ENCODE measurements at regions not wholly inside any gene's neighbourhood (a gene's known extent, or its start where the extent isn't known, plus 50 kb on each side); places are given as distances from the start of the nearest gene placed in this dataset.
"Not testable (repeated sequence)": the region's sequence is repeated elsewhere in the genome, so short reads cannot be mapped to it uniquely, and the experiment has no call there.

DNA sequence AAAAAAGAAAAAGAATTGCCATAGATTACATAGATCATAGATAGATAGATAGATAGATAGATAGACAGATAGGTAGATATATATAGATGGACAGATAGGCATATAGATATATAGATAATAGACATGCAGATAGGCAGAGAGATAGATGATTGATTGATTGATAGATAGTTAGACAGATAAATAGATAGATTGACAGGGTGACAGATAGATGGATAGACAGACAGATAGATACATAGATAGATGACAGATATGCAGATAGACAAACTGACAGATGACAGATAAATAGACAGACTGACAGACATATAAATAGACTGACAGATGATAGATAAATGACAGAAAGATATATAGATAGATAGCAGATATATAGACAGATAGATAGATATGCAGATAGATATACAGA lies 474.0 kb downstream of the IRS2 start:
- Histone ChIP-seq H3K4me2 (no peak overlapping the region), H3K79me2 (ENCODE audit: insufficient read depth, low read depth) (no peaks in the 10 kb centered on the region), H3K27ac (no peak overlapping the region), H3K36me3 (ENCODE audit: insufficient read depth) (no peaks in the 10 kb centered on the region), H3K9ac (no peak overlapping the region), H4K20me1 (ENCODE audit: insufficient read depth) (no peaks in the 10 kb centered on the region), H3K4me1 (ENCODE audit: low read depth, poor library complexity, severe bottlenecking) (no peaks in the 10 kb centered on the region), H2AFZ (ENCODE audit: low read depth) (no peak overlapping the region), H3K4me3 (IDR thresholded peaks at IDR 0.05; ENCODE audit: insufficient read depth, low read depth, low read length) (no peak overlapping the region), H3K27me3 (ENCODE audit: insufficient read depth, low read depth) (no peaks in the 10 kb centered on the region)
- TF ChIP-seq, protein P1, sequence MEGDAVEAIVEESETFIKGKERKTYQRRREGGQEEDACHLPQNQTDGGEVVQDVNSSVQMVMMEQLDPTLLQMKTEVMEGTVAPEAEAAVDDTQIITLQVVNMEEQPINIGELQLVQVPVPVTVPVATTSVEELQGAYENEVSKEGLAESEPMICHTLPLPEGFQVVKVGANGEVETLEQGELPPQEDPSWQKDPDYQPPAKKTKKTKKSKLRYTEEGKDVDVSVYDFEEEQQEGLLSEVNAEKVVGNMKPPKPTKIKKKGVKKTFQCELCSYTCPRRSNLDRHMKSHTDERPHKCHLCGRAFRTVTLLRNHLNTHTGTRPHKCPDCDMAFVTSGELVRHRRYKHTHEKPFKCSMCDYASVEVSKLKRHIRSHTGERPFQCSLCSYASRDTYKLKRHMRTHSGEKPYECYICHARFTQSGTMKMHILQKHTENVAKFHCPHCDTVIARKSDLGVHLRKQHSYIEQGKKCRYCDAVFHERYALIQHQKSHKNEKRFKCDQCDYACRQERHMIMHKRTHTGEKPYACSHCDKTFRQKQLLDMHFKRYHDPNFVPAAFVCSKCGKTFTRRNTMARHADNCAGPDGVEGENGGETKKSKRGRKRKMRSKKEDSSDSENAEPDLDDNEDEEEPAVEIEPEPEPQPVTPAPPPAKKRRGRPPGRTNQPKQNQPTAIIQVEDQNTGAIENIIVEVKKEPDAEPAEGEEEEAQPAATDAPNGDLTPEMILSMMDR (conservative IDR thresholded peaks at IDR 0.05; ENCODE audit: low read depth, low read length): no peak

DNA sequence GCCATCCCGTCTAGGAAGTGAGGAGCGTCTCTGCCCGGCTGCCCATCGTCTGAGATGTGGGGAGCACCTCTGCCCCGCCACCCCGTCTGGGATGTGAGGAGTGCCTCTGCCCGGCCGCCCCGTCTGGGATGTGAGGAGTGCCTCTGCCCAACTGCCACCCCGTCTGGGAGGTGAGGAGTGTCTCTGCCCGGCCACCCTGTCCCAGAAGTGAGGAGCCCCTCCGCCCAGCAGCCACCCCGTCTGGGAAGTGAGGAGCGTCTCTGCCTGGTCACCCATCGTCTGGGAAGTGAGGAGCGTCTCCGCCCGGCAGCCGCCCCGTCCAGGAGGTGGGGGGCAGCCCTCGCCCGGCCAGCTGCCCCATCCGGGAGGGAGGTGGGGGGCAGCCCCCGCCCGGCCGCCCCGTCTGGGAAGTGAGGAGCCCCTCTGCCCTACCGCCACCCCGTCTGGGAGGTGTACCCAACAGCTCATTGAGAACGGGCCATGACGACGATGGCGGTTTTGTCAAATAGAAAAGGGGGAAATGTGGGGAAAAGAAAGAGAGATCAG lies 474.9 kb downstream of the IRS2 start:
- not testable (repeated sequence) for H3K79me2 ChIP-seq (ENCODE audit: insufficient read depth, low read depth); H3K4me1 ChIP-seq (ENCODE audit: low read depth, poor library complexity, severe bottlenecking); H3K36me3 ChIP-seq (ENCODE audit: insufficient read depth); H4K20me1 ChIP-seq (ENCODE audit: insufficient read depth); H3K4me3 ChIP-seq (IDR thresholded peaks at IDR 0.05; ENCODE audit: insufficient read depth, low read depth, low read length); H2AFZ ChIP-seq (ENCODE audit: low read depth); H3K27ac ChIP-seq; H3K27me3 ChIP-seq (ENCODE audit: insufficient read depth, low read depth); H3K4me2 ChIP-seq; H3K9ac ChIP-seq

DNA sequence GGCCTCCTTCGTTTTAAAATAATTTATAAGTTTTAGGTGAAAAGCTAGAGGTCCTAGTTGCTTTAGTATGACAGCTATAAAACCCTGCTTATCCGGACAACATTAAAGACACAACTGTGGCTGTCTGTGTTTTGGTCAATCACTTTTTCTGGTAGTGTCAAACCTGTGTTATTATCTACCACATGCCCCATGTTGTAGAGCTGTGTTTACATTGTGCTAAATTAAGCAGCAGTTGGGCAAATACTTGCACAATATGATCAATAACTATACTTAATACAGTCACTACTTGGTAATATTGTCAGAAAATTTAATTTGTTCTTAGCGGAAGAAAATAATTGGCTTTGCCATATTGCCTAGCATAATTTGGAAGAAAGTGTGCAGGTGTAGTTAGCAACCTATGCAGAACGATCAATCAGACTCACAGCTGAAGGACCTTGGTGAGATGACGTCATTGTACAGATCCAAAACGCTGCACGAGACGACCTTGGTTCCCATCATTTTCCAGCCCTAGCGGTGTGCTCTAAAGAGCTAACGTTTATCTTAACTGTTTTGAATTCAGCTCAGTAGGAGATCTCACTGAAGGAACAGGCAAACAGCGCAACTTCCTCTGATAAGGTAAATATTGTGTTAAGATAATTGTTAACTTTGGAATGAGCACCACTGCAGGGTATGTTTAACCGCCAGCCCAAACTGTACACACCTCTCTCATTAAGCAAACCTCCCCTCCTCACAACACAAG lies 476.6 kb downstream of the IRS2 start:
- H3K79me2 ChIP-seq (ENCODE audit: insufficient read depth, low read depth): no peaks in the 10 kb centered on the region
- no peak overlapping the region for H3K27ac ChIP-seq
- no peaks in the 10 kb centered on the region for H3K4me1 ChIP-seq (ENCODE audit: low read depth, poor library complexity, severe bottlenecking)
- no peak overlapping the region for H2AFZ ChIP-seq (ENCODE audit: low read depth)
- H3K4me3 ChIP-seq (IDR thresholded peaks at IDR 0.05; ENCODE audit: insufficient read depth, low read depth, low read length): no peak overlapping the region
- H3K36me3 ChIP-seq (ENCODE audit: insufficient read depth): no peaks in the 10 kb centered on the region
- TF ChIP-seq, protein P1 (conservative IDR thresholded peaks at IDR 0.05; ENCODE audit: low read depth, low read length): no peak
- no peaks in the 10 kb centered on the region for H4K20me1 ChIP-seq (ENCODE audit: insufficient read depth)
- no peak overlapping the region for H3K9ac ChIP-seq
- no peaks in the 10 kb centered on the region for H3K27me3 ChIP-seq (ENCODE audit: insufficient read depth, low read depth)
- H3K4me2 ChIP-seq: no peak overlapping the region

DNA sequence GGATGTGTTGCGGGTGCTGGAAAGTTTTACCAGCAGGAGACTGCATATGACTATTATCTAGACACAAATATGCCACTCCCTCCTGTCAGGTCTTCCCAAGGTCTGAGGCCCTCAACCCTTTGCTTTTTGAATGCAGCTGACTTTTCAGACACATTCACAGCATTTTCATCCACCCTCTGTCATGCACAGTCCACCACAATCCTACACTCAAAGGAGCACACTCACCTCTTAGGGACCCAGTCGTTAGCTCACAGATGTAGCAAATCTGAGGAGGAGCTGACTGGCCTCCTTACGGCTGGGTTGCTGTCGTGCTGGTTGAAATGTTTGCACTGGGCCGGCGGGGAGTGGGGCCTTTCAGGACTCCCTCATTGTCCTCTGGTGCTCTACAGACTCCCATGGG lies 479.4 kb downstream of the IRS2 start:
- Histone ChIP-seq H3K4me3 (IDR thresholded peaks at IDR 0.05; ENCODE audit: insufficient read depth, low read depth, low read length) (no peak overlapping the region), H3K79me2 (ENCODE audit: insufficient read depth, low read depth) (no peaks in the 10 kb centered on the region), H3K4me2 (no peak overlapping the region), H3K9ac (no peak overlapping the region), H3K4me1 (ENCODE audit: low read depth, poor library complexity, severe bottlenecking) (no peaks in the 10 kb centered on the region), H2AFZ (ENCODE audit: low read depth) (no peak overlapping the region), H3K36me3 (ENCODE audit: insufficient read depth) (no peaks in the 10 kb centered on the region), H3K27ac (no peak overlapping the region), H4K20me1 (ENCODE audit: insufficient read depth) (no peaks in the 10 kb centered on the region), H3K27me3 (ENCODE audit: insufficient read depth, low read depth) (no peaks in the 10 kb centered on the region)
- TF ChIP-seq, protein P1 (conservative IDR thresholded peaks at IDR 0.05; ENCODE audit: low read depth, low read length): no peak

DNA sequence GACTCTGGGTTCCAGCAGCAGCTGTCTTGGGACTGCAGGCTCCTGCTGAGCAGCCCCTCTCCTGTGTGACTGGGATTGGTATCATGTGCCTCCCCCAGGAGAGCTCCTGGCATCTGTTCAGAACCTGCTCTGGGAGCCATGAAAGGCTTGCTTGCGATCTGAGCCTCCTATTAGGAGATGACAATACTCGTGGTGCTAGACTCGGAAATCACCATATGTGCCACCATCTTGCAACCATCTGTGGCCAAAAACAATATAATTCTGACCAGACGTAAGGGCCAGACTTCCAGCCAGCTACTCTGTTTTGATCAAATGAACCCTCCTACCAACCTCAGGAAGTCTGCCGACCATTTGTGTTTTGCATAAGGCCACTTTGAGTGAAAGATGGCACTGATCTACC lies 484.7 kb downstream of the IRS2 start:
- Histone ChIP-seq H3K27ac (no peak overlapping the region), H4K20me1 (ENCODE audit: insufficient read depth) (no peaks in the 10 kb centered on the region), H3K27me3 (ENCODE audit: insufficient read depth, low read depth) (no peaks in the 10 kb centered on the region), H3K36me3 (ENCODE audit: insufficient read depth) (no peaks in the 10 kb centered on the region), H3K4me3 (IDR thresholded peaks at IDR 0.05; ENCODE audit: insufficient read depth, low read depth, low read length) (no peak overlapping the region), H3K79me2 (ENCODE audit: insufficient read depth, low read depth) (no peaks in the 10 kb centered on the region), H3K9ac (no peak overlapping the region), H3K4me1 (ENCODE audit: low read depth, poor library complexity, severe bottlenecking) (no peaks in the 10 kb centered on the region), H2AFZ (ENCODE audit: low read depth) (no peak overlapping the region), H3K4me2 (no peak overlapping the region)
- TF ChIP-seq, protein P1 (conservative IDR thresholded peaks at IDR 0.05; ENCODE audit: low read depth, low read length): no peak
